Mammary epithelial cell (primary cell): ENCODE measurements at regions not wholly inside any gene's neighbourhood (a gene's known extent, or its start where the extent isn't known, plus 50 kb on each side); places are given as distances from the start of the nearest gene placed in this dataset.

Source experiments
- EZH2 ChIP-seq: IDR thresholded peaks from 2 replicates; pipeline ENCODE4 v1.6.1; 2012; ENCODE audit warnings: low read length, inconsistent platforms, borderline replicate concordance
- TF ChIP-seq, protein P1 (sequence below), 2 donors: IDR thresholded peaks in 1 of 2; conservative IDR thresholded peaks in 1 of 2; 2 replicates each; pipeline ENCODE4 v1.5.1; 2011 to 2012; ENCODE audit warnings: inconsistent platforms in 2 of 2, low read length in 2 of 2, mild to moderate bottlenecking in 2 of 2, control low read depth in 1 of 2, low read depth in 1 of 2; ENCODE audit not compliant: insufficient read depth in 1 of 2; ENCODE audit errors: extremely low read depth in 1 of 2

DNA sequence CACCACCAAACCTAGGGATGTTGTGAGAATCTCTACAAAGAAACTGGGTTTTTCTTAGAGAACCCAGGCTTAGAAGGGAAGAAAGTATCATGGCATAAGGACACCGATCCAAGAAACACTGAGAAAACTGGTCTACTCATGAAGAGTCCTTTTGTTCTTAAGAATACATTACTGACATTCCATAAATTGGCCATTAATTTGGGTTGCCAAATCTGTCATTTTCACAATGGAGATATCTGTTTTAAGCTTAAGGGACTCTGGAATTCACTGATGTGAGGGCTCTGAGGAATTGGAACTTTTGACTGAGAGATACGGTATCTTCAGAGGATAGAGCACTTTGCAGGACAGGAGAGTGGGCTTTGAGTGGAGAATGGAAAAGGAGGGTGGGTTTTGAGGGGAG is 315.3 kb upstream of the ZNF608 start:
- TF ChIP-seq, protein P1, sequence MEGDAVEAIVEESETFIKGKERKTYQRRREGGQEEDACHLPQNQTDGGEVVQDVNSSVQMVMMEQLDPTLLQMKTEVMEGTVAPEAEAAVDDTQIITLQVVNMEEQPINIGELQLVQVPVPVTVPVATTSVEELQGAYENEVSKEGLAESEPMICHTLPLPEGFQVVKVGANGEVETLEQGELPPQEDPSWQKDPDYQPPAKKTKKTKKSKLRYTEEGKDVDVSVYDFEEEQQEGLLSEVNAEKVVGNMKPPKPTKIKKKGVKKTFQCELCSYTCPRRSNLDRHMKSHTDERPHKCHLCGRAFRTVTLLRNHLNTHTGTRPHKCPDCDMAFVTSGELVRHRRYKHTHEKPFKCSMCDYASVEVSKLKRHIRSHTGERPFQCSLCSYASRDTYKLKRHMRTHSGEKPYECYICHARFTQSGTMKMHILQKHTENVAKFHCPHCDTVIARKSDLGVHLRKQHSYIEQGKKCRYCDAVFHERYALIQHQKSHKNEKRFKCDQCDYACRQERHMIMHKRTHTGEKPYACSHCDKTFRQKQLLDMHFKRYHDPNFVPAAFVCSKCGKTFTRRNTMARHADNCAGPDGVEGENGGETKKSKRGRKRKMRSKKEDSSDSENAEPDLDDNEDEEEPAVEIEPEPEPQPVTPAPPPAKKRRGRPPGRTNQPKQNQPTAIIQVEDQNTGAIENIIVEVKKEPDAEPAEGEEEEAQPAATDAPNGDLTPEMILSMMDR (conservative IDR thresholded peaks at IDR 0.05 in 1 of 2, IDR thresholded peaks at IDR 0.05 in 1 of 2; ENCODE audit: extremely low read depth in 1 of 2, insufficient read depth in 1 of 2, low read depth in 1 of 2, low read length in 2 of 2), result no peak
- TF ChIP-seq EZH2, result no peak
